SK-N-SH (cell line): ENCODE measurements at regions not wholly inside any gene's neighbourhood (a gene's known extent, or its start where the extent isn't known, plus 50 kb on each side); places are given as distances from the start of the nearest gene placed in this dataset.
"Not testable (repeated sequence)": the region's sequence is repeated elsewhere in the genome, so short reads cannot be mapped to it uniquely, and the experiment has no call there.

Experiments used
- ELF1 ChIP-seq: IDR thresholded peaks from 2 replicates; pipeline ENCODE4 v1.4.0; 2012
- EZH2phosphoT487 ChIP-seq: fragments of 200-600 bp; sonication (generic); IDR thresholded peaks from 2 replicates; pipeline ENCODE4 v1.6.1; 2017; ENCODE audit warnings: low read depth, mixed run types, mild to moderate bottlenecking, antibody characterized with exemption, moderate library complexity, borderline replicate concordance
- TEAD4 ChIP-seq: IDR thresholded peaks from 2 replicates; pipeline ENCODE4 v1.4.0; 2012; ENCODE audit warnings: mild to moderate bottlenecking, borderline replicate concordance; ENCODE audit not compliant: insufficient read depth
- TF ChIP-seq, protein P1 (sequence below): fragments of 200-600 bp; sonication (generic); IDR thresholded peaks from 2 replicates; pipeline ENCODE4 v1.6.1; 2017; ENCODE audit warnings: antibody characterized with exemption, mild to moderate bottlenecking, moderate library complexity

DNA sequence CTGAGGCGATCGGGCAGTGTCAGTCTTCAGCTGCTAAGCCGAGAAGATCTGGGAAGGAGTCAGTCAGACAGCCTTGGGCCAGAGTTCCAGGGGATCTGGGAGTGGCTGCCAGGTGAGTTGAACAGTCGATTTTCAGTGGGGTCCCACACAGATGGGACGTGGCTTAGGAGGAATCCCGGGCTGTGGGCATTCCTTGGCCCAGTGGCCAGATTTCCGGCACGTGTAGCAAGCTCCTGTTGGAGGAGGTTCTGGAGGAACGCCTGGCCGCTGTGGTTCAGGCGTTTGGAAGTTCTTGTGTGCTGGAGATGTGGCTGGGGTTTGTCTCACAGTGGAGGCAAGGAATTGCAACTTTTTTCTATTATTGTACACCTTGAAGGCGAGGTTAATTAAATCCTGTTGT, 269.4 kb upstream of the SLC16A7 start:
- TF ChIP-seq, protein P1, sequence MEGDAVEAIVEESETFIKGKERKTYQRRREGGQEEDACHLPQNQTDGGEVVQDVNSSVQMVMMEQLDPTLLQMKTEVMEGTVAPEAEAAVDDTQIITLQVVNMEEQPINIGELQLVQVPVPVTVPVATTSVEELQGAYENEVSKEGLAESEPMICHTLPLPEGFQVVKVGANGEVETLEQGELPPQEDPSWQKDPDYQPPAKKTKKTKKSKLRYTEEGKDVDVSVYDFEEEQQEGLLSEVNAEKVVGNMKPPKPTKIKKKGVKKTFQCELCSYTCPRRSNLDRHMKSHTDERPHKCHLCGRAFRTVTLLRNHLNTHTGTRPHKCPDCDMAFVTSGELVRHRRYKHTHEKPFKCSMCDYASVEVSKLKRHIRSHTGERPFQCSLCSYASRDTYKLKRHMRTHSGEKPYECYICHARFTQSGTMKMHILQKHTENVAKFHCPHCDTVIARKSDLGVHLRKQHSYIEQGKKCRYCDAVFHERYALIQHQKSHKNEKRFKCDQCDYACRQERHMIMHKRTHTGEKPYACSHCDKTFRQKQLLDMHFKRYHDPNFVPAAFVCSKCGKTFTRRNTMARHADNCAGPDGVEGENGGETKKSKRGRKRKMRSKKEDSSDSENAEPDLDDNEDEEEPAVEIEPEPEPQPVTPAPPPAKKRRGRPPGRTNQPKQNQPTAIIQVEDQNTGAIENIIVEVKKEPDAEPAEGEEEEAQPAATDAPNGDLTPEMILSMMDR: not testable (repeated sequence)
- TF ChIP-seq ELF1, EZH2phosphoT487, TEAD4: not testable (repeated sequence)
